ENCODE measurements at regions not wholly inside any gene's neighbourhood (a gene's known extent, or its start where the extent isn't known, plus 50 kb on each side); places are given as distances from the start of the nearest gene placed in this dataset.

DNA sequence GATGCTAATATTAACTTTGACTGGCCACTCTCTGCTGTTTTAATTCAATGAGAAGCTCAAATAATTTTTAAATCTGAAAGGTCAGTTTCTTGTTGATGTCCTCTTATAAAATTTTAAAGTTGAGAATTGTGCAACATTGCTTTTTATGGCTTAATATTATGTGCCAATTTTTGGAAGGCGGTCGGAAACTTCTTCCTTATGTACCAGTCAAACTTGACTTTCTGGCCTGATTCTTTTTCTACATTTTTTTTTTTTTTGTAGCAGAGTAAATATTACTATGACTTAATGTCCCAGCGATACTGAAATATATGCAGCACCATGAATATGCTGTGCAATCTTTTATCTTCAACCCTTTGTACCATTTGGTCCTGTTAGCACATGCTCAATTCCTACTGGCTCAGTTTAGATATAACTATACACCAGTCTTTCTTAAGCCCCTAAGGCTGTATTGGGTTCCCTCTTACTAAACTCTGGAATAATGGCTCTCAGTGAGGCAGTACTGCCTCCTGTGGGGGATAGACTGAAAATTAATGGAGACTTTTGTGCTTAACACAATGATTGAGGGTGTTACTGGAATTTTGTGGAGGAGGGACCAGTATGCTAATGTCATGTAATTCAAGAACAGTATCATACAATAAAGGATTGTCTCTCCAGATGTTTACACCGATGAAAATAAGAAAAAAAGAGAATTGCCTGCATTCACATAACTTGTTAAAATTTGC, 156.4 kb upstream of the SYNCRIP start:
- in situ Hi-C loops (cut with HindIII; ENCODE audit: extremely low pct_ligation_motif_present, low pct_unique_long_range_greater_than_20kb) (no loop called here), intact Hi-C loops (cut with micrococcal nuclease; ENCODE audit: unreplicated experiment) (no loop called here)
- no peak for DNase-seq (ENCODE audit: low spot score)
- H3K9me3 ChIP-seq (ENCODE audit: low read length): no peaks in the 10 kb centered on the region
- no peaks in the 10 kb centered on the region for H3K79me2 ChIP-seq (ENCODE audit: insufficient read depth, low read length)
- ChIA-PET CTCF (ENCODE audit: low intra/inter-chr PET ratio, low total read pairs) (no interaction called here), POLR2A (no interaction called here)
- H3K36me3 ChIP-seq (replicated peaks in 1 of 2; ENCODE audit: control insufficient read depth in 1 of 2, insufficient read depth in 2 of 2, low read length in 2 of 2): no peaks in the 10 kb centered on the region
- H3K4me3 ChIP-seq (replicated peaks in 1 of 3; ENCODE audit: insufficient read depth in 1 of 3, low read depth in 2 of 3, low read length in 3 of 3): no peak overlapping the region
- no peak overlapping the region for H3K4me2 ChIP-seq (ENCODE audit: low read depth, low read length)
- no peaks in the 10 kb centered on the region for H4K20me1 ChIP-seq (ENCODE audit: insufficient read depth, low read length)
- no peak overlapping the region for H2AFZ ChIP-seq (ENCODE audit: low read length)
- peak; percentile 18; the same call in 1 of the 2 replicates for TF ChIP-seq STAG1 (CRISPR knock-in tag; IDR thresholded peaks at IDR 0.05)
- no peak for TF ChIP-seq ZNF331 (CRISPR knock-in tag; IDR thresholded peaks at IDR 0.05)
- TF ChIP-seq, protein P1, sequence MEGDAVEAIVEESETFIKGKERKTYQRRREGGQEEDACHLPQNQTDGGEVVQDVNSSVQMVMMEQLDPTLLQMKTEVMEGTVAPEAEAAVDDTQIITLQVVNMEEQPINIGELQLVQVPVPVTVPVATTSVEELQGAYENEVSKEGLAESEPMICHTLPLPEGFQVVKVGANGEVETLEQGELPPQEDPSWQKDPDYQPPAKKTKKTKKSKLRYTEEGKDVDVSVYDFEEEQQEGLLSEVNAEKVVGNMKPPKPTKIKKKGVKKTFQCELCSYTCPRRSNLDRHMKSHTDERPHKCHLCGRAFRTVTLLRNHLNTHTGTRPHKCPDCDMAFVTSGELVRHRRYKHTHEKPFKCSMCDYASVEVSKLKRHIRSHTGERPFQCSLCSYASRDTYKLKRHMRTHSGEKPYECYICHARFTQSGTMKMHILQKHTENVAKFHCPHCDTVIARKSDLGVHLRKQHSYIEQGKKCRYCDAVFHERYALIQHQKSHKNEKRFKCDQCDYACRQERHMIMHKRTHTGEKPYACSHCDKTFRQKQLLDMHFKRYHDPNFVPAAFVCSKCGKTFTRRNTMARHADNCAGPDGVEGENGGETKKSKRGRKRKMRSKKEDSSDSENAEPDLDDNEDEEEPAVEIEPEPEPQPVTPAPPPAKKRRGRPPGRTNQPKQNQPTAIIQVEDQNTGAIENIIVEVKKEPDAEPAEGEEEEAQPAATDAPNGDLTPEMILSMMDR (CRISPR knock-in tag; IDR thresholded peaks at IDR 0.05): 0 out of 2 replicates have a peak, but pooled peaks have one; percentile 11
- H3K9ac ChIP-seq (ENCODE audit: insufficient read depth, low read depth, low read length): no peak overlapping the region
- no TSS peak for BruUV-seq (replicated peaks)
- 45% methylated on average over 4 of the region's 4 CpGs for WGBS (ENCODE audit: low lambda C conversion rate)
- H3K27ac ChIP-seq (ENCODE audit: extremely low read length, insufficient read depth, low read length): no peak overlapping the region
- no peaks in the 10 kb centered on the region for H3K4me1 ChIP-seq (ENCODE audit: insufficient read depth, low read length)
- no peaks in the 10 kb centered on the region for H3K27me3 ChIP-seq (ENCODE audit: control insufficient read depth in 1 of 2, insufficient read depth in 2 of 2, low read length in 2 of 2)
- no peak for FAIRE-seq
- no peak for ATAC-seq

- H3K36me3 ChIP-seq (replicated peaks in 1 of 2; ENCODE audit: control insufficient read depth in 1 of 2, insufficient read depth in 2 of 2, low read length in 2 of 2): no peaks in the 10 kb centered on the region
- FAIRE-seq (no peak), DNase-seq (ENCODE audit: low spot score) (no peak), ATAC-seq (no peak)
- no TSS peak for BruUV-seq (replicated peaks)
- intact Hi-C loops (cut with micrococcal nuclease; ENCODE audit: unreplicated experiment): no loop called here
- in situ Hi-C loops (cut with HindIII; ENCODE audit: extremely low pct_ligation_motif_present, low pct_unique_long_range_greater_than_20kb): no loop called here
- H3K9ac ChIP-seq (ENCODE audit: insufficient read depth, low read depth, low read length): no peak overlapping the region
- no peaks in the 10 kb centered on the region for H3K79me2 ChIP-seq (ENCODE audit: insufficient read depth, low read length)
- WGBS (ENCODE audit: low lambda C conversion rate): 36% methylated on average over 2 of the region's 2 CpGs
- H3K27ac ChIP-seq (ENCODE audit: extremely low read length, insufficient read depth, low read length): no peak overlapping the region
- no peaks in the 10 kb centered on the region for H3K27me3 ChIP-seq (ENCODE audit: control insufficient read depth in 1 of 2, insufficient read depth in 2 of 2, low read length in 2 of 2)
- ChIA-PET POLR2A (no interaction called here), CTCF (ENCODE audit: low intra/inter-chr PET ratio, low total read pairs) (no interaction called here)
- no peak overlapping the region for H2AFZ ChIP-seq (ENCODE audit: low read length)
- no peaks in the 10 kb centered on the region for H3K4me1 ChIP-seq (ENCODE audit: insufficient read depth, low read length)
- no peak overlapping the region for H3K4me2 ChIP-seq (ENCODE audit: low read depth, low read length)
- H4K20me1 ChIP-seq (ENCODE audit: insufficient read depth, low read length): no peaks in the 10 kb centered on the region
- no peak for TF ChIP-seq ZNF367 (CRISPR knock-in tag; IDR thresholded peaks at IDR 0.05; ENCODE audit: borderline replicate concordance)
- no peaks in the 10 kb centered on the region for H3K9me3 ChIP-seq (ENCODE audit: low read length)
- no peak overlapping the region for H3K4me3 ChIP-seq (replicated peaks in 1 of 3; ENCODE audit: insufficient read depth in 1 of 3, low read depth in 2 of 3, low read length in 3 of 3)
Observed at GRCh38 chr6:85797993-85798392, 155.3 kb upstream of the SYNCRIP start.
